Gastrocnemius medialis (tissue), 4 donors: ENCODE measurements at regions not wholly inside any gene's neighbourhood (a gene's known extent, or its start where the extent isn't known, plus 50 kb on each side); places are given as distances from the start of the nearest gene placed in this dataset.

Experiments
- ATAC-seq, 2 donors: fragments of 150-250 bp; one replicate each; pipeline ENCODE4 v1.9.1; 2016
- DNase-seq, 2 donors: peaks; one replicate each; pipeline ENCODE4 v3.0.0-alpha.2; 2019
- H3K27ac ChIP-seq, 4 donors: fragments of 200-600 bp; sonication (generic); 1 replicate in 1 of 4; 2 replicates in 3 of 4; pipeline ENCODE4 v1.5.1; 2016 to 2018; ENCODE audit warnings: mild to moderate bottlenecking in 2 of 4, moderate library complexity in 1 of 4
- H3K27me3 ChIP-seq, 3 donors: fragments of 200-600 bp; sonication (generic) in 2 of 3; 1 replicate in 1 of 3; 2 replicates in 2 of 3; pipeline versions ENCODE4 v1.5.1 to v1.6.0; 2016 to 2019; ENCODE audit warnings: mild to moderate bottlenecking in 1 of 3, moderate library complexity in 1 of 3
- H3K36me3 ChIP-seq, 2 donors: fragments of 200-600 bp; sonication (generic) in 1 of 2; one replicate each; pipeline ENCODE4 v1.5.1; 2017 to 2018
- H3K4me1 ChIP-seq, 2 donors: fragments of 200-600 bp; sonication (generic) in 1 of 2; one replicate each; pipeline ENCODE4 v1.5.1; 2016 to 2017; ENCODE audit warnings: mild to moderate bottlenecking in 2 of 2
- H3K4me3 ChIP-seq, 4 donors: fragments of 200-600 bp; sonication (generic) in 3 of 4; 1 replicate in 1 of 4; 2 replicates in 3 of 4; pipeline ENCODE4 v1.5.1; 2016 to 2019; ENCODE audit warnings: mild to moderate bottlenecking in 2 of 4
- H3K9me3 ChIP-seq, 3 donors: fragments of 200-600 bp; sonication (generic) in 2 of 3; 1 replicate in 1 of 3; 2 replicates in 2 of 3; pipeline ENCODE4 v1.5.1; 2016 to 2019
- CTCF ChIP-seq, 5 experiments: fragments of 450-650 bp in 3 of 5; fragments of 200-600 bp in 2 of 5; sonication (generic) in 2 of 5; IDR thresholded peaks in 4 of 5; conservative IDR thresholded peaks in 1 of 5; 1 replicate in 4 of 5; 2 replicates in 1 of 5; pipeline ENCODE4 v1.5.1; 2016 to 2019; ENCODE audit warnings: antibody characterized with exemption in 5 of 5, mild to moderate bottlenecking in 3 of 5, moderate library complexity in 3 of 5
- POLR2A ChIP-seq, 2 donors: fragments of 450-650 bp; IDR thresholded peaks; one replicate each; pipeline ENCODE4 v1.6.1; 2017; ENCODE audit warnings: antibody characterized with exemption in 2 of 2, mild to moderate bottlenecking in 2 of 2, moderate library complexity in 2 of 2
- in situ Hi-C, 4 donors: fragments of 200-750 bp; cut with MboI; loops; one replicate each; pipeline versions ENCODE4 v1.15.0 to v1.8.0; 2017; ENCODE audit warnings: low sequenced_read_pairs in 4 of 4
- intact Hi-C: fragments of 100-400 bp; cut with DNase I; formaldehyde crosslinking; loops from one replicate; pipeline ENCODE4 v1.15.1; 2023; ENCODE audit warnings: low total_unique reads

GRCh38 chr2:150752229-150752628, 264.8 kb upstream of the RND3 start:
- intact Hi-C loops (no loop called here), in situ Hi-C loops (no loop called here)
- no peak overlapping the region for H3K4me3 ChIP-seq
- ATAC-seq = no peak
- DNase-seq = no peak
- H3K27ac ChIP-seq = no peak overlapping the region
- no peaks in the 10 kb centered on the region for H3K4me1 ChIP-seq
- H3K27me3 ChIP-seq = no peaks in the 10 kb centered on the region
- no peak for TF ChIP-seq POLR2A (IDR thresholded peaks at IDR 0.05)
- TF ChIP-seq CTCF (IDR thresholded peaks at IDR 0.05 in 4 of 5, conservative IDR thresholded peaks at IDR 0.05 in 1 of 5) = no peak
- H3K9me3 ChIP-seq = no peaks in the 10 kb centered on the region
- H3K36me3 ChIP-seq = no peaks in the 10 kb centered on the region

GRCh38 chr2:150750720-150751119, 263.3 kb upstream of the RND3 start:
- H3K4me3 ChIP-seq = no peak overlapping the region
- no peaks in the 10 kb centered on the region for H3K27me3 ChIP-seq
- no peak overlapping the region for H3K27ac ChIP-seq
- ATAC-seq (no peak), DNase-seq (no peak)
- H3K4me1 ChIP-seq = no peaks in the 10 kb centered on the region
- in situ Hi-C loops (no loop called here), intact Hi-C loops (no loop called here)
- TF ChIP-seq POLR2A (IDR thresholded peaks at IDR 0.05) = no peak
- TF ChIP-seq CTCF (IDR thresholded peaks at IDR 0.05 in 4 of 5, conservative IDR thresholded peaks at IDR 0.05 in 1 of 5) = no peak
- H3K9me3 ChIP-seq = no peaks in the 10 kb centered on the region
- H3K36me3 ChIP-seq = no peaks in the 10 kb centered on the region

GRCh38 chr2:150742094-150742493, 254.6 kb upstream of the RND3 start:
- TF ChIP-seq POLR2A (IDR thresholded peaks at IDR 0.05) (no peak), CTCF (IDR thresholded peaks at IDR 0.05 in 4 of 5, conservative IDR thresholded peaks at IDR 0.05 in 1 of 5) (no peak)
- no peak overlapping the region for H3K27ac ChIP-seq
- H3K36me3 ChIP-seq = no peaks in the 10 kb centered on the region
- intact Hi-C loops (no loop called here), in situ Hi-C loops (no loop called here)
- no peak overlapping the region for H3K4me3 ChIP-seq
- ATAC-seq (no peak), DNase-seq (no peak)
- H3K4me1 ChIP-seq = no peaks in the 10 kb centered on the region
- no peaks in the 10 kb centered on the region for H3K27me3 ChIP-seq
- no peaks in the 10 kb centered on the region for H3K9me3 ChIP-seq

GRCh38 chr2:150735894-150736498, 248.5 kb upstream of the RND3 start:
- no peaks in the 10 kb centered on the region for H3K4me1 ChIP-seq
- no peak for ATAC-seq
- H3K4me3 ChIP-seq = no peak overlapping the region
- intact Hi-C loops = no loop called here
- DNase-seq = no peak
- no peaks in the 10 kb centered on the region for H3K27me3 ChIP-seq
- no peaks in the 10 kb centered on the region for H3K9me3 ChIP-seq
- H3K36me3 ChIP-seq = no peaks in the 10 kb centered on the region
- no peak overlapping the region for H3K27ac ChIP-seq
- in situ Hi-C loops = no loop called here
- TF ChIP-seq POLR2A (IDR thresholded peaks at IDR 0.05) (no peak), CTCF (IDR thresholded peaks at IDR 0.05 in 4 of 5, conservative IDR thresholded peaks at IDR 0.05 in 1 of 5) (no peak)

GRCh38 chr2:150733051-150733618, 245.7 kb upstream of the RND3 start:
- TF ChIP-seq POLR2A (IDR thresholded peaks at IDR 0.05) (no peak), CTCF (IDR thresholded peaks at IDR 0.05 in 4 of 5, conservative IDR thresholded peaks at IDR 0.05 in 1 of 5) (no peak)
- no peaks in the 10 kb centered on the region for H3K4me1 ChIP-seq
- DNase-seq = no peak
- no peaks in the 10 kb centered on the region for H3K36me3 ChIP-seq
- in situ Hi-C loops = no loop called here
- intact Hi-C loops = no loop called here
- no peaks in the 10 kb centered on the region for H3K27me3 ChIP-seq
- no peak for ATAC-seq
- no peak overlapping the region for H3K27ac ChIP-seq
- no peak overlapping the region for H3K4me3 ChIP-seq
- no peaks in the 10 kb centered on the region for H3K9me3 ChIP-seq
